ENCODE measurements at regions not wholly inside any gene's neighbourhood (a gene's known extent, or its start where the extent isn't known, plus 50 kb on each side); places are given as distances from the start of the nearest gene placed in this dataset.

GRCh38 chr2:120404941-120405758, 59.2 kb downstream of the INHBB start:
- TF ChIP-seq PHF8 (IDR thresholded peaks at IDR 0.05; ENCODE audit: borderline replicate concordance, low read length) (no peak), SMAD3 (CRISPR knock-in tag; conservative IDR thresholded peaks at IDR 0.05) (no peak), KDM4B (IDR thresholded peaks at IDR 0.05; ENCODE audit: borderline replicate concordance in 2 of 2, low read depth in 1 of 2) (no peak), EZH2 (IDR thresholded peaks at IDR 0.05; ENCODE audit: borderline replicate concordance, low read depth, low read length) (no peak), MAX (CRISPR knock-in tag; IDR thresholded peaks at IDR 0.05) (no peak)
